VCaP (cell line): ENCODE measurements at regions not wholly inside any gene's neighbourhood (a gene's known extent, or its start where the extent isn't known, plus 50 kb on each side); places are given as distances from the start of the nearest gene placed in this dataset.

Source experiments
- H3K27ac ChIP-seq: fragments of 450-650 bp; 2 replicates; pipeline ENCODE4 v1.5.1; 2017
- TF ChIP-seq, protein P1 (sequence below): fragments of 450-650 bp; conservative IDR thresholded peaks from 2 replicates; pipeline ENCODE4 v1.5.1; 2017; ENCODE audit warnings: mild to moderate bottlenecking, moderate library complexity

DNA sequence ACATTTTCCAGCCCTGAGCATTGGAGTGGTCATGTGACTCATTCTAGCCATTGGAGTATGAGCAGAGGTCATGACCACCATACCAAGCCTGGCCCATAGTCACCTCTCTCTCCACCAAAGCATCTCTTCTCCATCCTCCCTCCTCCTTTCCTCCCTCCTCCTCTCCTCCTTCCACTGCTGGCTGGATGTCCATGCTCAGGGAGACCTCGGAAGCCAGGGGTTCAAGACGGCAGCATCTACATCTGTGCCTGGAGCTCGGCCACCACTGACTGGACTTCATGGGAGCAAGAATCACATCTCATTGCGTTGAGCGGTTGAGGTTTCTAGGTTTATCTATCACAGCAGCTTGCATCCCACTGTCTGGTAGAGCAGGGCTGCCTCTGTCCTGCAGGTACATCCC lies 252.4 kb downstream of the NDUFA10 start:
- H3K27ac ChIP-seq: no peak overlapping the region
- TF ChIP-seq, protein P1, sequence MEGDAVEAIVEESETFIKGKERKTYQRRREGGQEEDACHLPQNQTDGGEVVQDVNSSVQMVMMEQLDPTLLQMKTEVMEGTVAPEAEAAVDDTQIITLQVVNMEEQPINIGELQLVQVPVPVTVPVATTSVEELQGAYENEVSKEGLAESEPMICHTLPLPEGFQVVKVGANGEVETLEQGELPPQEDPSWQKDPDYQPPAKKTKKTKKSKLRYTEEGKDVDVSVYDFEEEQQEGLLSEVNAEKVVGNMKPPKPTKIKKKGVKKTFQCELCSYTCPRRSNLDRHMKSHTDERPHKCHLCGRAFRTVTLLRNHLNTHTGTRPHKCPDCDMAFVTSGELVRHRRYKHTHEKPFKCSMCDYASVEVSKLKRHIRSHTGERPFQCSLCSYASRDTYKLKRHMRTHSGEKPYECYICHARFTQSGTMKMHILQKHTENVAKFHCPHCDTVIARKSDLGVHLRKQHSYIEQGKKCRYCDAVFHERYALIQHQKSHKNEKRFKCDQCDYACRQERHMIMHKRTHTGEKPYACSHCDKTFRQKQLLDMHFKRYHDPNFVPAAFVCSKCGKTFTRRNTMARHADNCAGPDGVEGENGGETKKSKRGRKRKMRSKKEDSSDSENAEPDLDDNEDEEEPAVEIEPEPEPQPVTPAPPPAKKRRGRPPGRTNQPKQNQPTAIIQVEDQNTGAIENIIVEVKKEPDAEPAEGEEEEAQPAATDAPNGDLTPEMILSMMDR: no peak

DNA sequence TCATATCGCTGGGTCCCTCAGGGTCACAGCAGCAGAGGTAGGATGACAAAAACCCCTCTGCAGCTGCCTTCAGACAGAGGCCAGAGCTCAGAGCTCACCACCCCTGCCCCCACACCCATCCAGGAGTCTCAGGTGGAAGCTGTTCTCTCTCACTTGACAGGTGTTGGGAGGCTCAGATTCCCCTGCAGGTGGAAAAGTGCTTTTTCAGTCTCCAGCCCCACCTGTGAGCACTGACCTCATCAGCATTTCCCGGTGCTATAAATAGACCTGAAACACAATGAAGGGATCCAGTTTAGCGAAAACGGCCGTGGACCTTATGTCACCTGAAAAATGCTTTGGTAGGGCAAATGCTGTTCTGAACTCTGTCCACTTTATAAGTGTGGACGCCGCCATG lies 254.9 kb downstream of the NDUFA10 start:
- no peak overlapping the region for H3K27ac ChIP-seq
- TF ChIP-seq, protein P1: no peak

DNA sequence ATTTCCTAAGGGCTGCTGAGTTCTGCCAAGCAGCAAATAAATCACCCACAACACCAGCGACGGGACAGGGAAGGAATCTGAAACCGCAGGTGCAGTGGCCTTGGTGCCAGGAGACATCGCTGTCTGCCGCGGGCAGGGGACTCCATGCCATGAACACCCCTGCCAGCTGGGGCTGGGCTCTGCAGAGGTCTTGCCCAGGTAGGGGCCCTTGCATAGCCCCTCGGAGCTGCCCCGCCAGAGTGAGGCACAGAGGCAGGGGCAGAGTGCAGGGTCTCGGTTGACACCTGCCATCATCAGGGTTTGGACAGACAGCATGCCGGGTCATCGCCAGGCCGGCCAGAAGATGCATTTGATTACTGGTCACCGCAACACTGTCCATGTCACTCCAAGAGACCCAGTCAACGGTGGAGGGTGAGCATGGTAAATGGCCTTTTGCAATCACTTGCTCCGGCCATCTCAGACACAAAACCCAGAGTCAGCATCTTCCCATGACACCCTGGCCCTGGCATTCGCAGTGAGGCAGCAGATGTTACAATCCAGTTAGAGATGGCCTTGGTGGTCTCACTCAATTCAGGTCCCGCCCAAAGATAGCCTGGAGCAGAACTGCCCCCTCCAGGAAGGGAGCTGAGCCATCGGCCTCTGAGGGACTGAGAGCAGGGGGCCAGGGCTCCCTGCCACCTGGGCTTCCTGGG lies 255.4 kb downstream of the NDUFA10 start:
- TF ChIP-seq, protein P1: no peak
- no peak overlapping the region for H3K27ac ChIP-seq

DNA sequence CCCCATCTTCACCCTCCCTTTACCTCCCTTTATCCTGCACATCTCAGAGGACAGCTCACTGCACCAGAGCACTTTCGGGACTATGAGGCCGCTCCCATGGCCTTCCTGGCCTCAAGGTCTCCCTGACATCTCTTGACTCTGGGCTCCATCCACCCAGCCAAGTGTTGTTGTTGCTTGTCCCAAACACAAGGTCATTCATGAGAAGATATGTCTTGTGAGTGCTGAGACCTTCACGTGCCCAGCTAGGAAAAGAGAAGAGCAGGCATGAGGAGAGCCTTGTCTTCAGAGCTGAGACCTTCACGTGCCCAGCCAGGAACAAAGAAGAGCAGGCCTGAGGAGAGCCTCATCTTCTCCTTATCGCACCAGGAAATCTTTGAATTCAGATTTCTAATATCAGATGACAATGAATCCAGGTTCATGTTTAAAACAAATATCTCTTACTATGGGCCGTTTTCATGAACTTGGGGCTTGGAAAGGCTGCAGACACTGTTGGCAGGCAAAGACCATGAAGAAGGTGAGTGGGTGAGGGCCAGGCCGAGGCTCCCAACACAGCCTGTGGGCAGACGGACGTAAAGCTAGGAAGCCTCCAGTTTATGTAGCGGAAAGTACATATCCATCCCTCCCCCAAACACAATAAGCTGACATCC lies 256.1 kb downstream of the NDUFA10 start:
- no peak overlapping the region for H3K27ac ChIP-seq
- TF ChIP-seq, protein P1: no peak

DNA sequence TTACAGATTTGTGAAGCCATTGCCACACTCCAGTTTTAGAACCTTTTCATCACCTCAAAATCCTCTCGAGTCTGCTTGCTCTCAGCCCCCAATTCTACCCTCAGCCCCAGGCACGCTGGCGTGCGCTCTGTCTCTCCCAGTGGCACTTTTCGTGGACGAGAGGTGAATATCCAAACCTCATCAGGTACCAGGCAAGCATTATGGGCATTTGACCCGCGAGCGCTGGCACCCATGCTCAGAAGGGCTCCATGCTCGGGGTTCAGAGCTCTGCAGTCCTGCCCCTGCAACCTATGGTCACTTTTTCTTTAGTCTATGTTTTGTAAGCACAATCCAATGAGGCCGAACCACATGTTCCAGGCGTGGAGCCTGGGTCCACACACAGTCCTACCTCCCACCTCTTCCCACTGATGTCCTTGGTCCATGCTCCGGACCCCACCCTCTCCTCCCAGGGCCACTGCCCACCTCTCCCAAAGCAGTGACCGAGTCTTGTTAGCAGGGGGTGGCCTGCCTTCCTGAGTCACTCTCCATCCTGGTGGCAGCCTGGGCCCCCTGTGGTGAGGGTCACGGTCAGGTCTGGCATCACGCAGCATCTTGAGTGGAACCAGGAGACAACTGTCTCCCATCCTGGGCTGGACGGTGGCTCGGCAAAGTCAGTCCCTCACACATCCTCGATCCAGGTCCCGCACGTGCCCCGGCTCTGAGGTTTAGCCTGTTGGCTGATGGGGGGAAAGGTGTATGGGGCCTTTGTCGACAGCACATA lies 256.9 kb downstream of the NDUFA10 start:
- TF ChIP-seq, protein P1: no peak
- H3K27ac ChIP-seq: no peak overlapping the region

DNA sequence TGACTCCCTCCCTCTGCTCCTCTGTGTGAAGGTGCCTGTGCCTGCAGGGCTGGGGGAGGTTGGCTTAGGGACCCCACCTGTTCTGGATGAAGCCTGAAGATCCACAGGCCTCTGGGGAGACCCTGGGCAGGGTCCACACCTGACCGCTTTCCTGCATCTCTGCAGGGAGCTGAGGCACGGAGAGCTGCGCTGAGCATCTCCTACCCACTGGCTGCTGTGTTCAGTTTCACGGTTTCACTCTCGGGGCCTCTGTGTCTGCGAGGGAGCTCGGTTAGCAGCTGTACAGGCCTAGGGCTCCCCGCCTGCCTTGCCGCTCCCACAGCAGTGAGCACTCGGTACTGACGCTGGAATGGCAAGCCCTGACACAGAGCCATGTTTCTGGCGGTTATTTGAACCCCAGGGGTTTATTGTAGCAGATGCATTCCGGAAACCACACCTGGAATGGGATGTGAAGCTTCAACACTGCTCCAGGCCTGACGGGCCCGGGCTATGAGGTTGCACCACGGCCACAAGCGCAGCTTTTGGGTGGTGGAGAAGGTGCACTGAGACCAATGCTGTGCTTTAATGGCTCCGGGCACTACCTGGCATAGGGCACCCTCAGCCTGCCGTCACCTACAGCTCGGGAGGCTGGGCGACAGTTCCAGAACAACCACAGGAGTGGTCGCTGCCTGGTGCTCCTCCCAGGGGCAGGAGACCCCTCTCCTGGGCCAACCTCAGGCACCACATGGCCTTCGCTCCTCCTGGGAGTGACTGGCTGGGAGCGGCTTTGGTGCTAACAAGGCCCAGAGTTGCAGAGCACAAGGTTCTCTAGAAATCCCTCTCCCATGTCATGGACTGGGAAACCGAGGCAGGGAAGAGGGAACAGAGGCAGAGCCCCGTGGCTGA lies 257.9 kb downstream of the NDUFA10 start:
- TF ChIP-seq, protein P1: no peak
- no peak overlapping the region for H3K27ac ChIP-seq
